ENCODE measurements at regions not wholly inside any gene's neighbourhood (a gene's known extent, or its start where the extent isn't known, plus 50 kb on each side); places are given as distances from the start of the nearest gene placed in this dataset.

- H3K4me2 ChIP-seq (ENCODE audit: low read depth, low read length): no peak overlapping the region
- H3K56ac ChIP-seq (ENCODE audit: extremely low read depth, insufficient read depth, low read length): no peak overlapping the region
- POLR2A ChIA-PET (ENCODE audit: unreplicated experiment): no interaction called here
- no peak overlapping the region for H2BK15ac ChIP-seq (ENCODE audit: low read depth, low read length)
- H3K79me1 ChIP-seq (ENCODE audit: low read depth in 1 of 2, low read length in 2 of 2): no peaks in the 10 kb centered on the region
- no peak overlapping the region for H2AFZ ChIP-seq (replicated peaks; ENCODE audit: low read length, poor library complexity)
- H3K9ac ChIP-seq (ENCODE audit: low read depth, low read length): no peak overlapping the region
- dilution Hi-C loops (cut with HindIII; ENCODE audit: low sequenced_read_pairs, unreplicated experiment) (no loop called here), in situ Hi-C loops (cut with MboI; ENCODE audit: low sequenced_read_pairs) (no loop called here), intact Hi-C loops (cut with micrococcal nuclease) (no loop called here)
- TF ChIP-seq RAD21 (IDR thresholded peaks at IDR 0.05; ENCODE audit: low read length) (no peak), MAFK (IDR thresholded peaks at IDR 0.05; ENCODE audit: low read depth, low read length) (no peak), MAZ (IDR thresholded peaks at IDR 0.05; ENCODE audit: borderline replicate concordance, low read depth, low read length) (no peak), CEBPB (IDR thresholded peaks at IDR 0.05; ENCODE audit: low read depth, low read length) (no peak), CTCF (conservative IDR thresholded peaks at IDR 0.05; ENCODE audit: low read depth, low read length) (no peak), NFE2L2 (IDR thresholded peaks at IDR 0.05; ENCODE audit: low read depth, low read length) (no peak), POLR2A (IDR thresholded peaks at IDR 0.05; ENCODE audit: low read depth, low read length) (no peak), BHLHE40 (IDR thresholded peaks at IDR 0.05; ENCODE audit: low read depth, low read length) (no peak), ELK1 (IDR thresholded peaks at IDR 0.05; ENCODE audit: borderline replicate concordance, low read depth, low read length) (no peak), CHD1 (IDR thresholded peaks at IDR 0.05; ENCODE audit: low read depth, low read length) (no peak), SMC3 (IDR thresholded peaks at IDR 0.05; ENCODE audit: low read depth, low read length) (no peak), RFX5 (IDR thresholded peaks at IDR 0.05; ENCODE audit: low read depth, low read length) (no peak), FOS (IDR thresholded peaks at IDR 0.05; ENCODE audit: low read depth, low read length) (no peak), MXI1 (IDR thresholded peaks at IDR 0.05; ENCODE audit: borderline replicate concordance, low read depth, low read length) (no peak), RCOR1 (IDR thresholded peaks at IDR 0.05; ENCODE audit: insufficient replicate concordance, low read length) (no peak), USF2 (IDR thresholded peaks at IDR 0.05; ENCODE audit: low read depth, low read length) (no peak)
- no peaks in the 10 kb centered on the region for H3K4me1 ChIP-seq (ENCODE audit: control insufficient read depth, insufficient read depth, low read length)
- WGBS, 2 experiments (ENCODE audit: extremely low coverage in 2 of 2, insufficient read length in 1 of 2): no CpG with 5 or more reads among the region's 4 CpGs
- H4K20me1 ChIP-seq (ENCODE audit: insufficient read depth, low read length): no peaks in the 10 kb centered on the region
- H3K4ac ChIP-seq (ENCODE audit: low read depth, low read length): no peak overlapping the region
- no peaks in the 10 kb centered on the region for H3K27me3 ChIP-seq (ENCODE audit: control insufficient read depth, insufficient read depth, low read length)
- H2AK5ac ChIP-seq (ENCODE audit: low read depth, low read length): no peak overlapping the region
- H3K9me1 ChIP-seq (ENCODE audit: insufficient read depth, low read length): no peaks in the 10 kb centered on the region
- no peak overlapping the region for H4K5ac ChIP-seq (ENCODE audit: low read depth, low read length)
- no peak for DNase-seq
- no peak for ATAC-seq (ENCODE audit: low read depth)
- no peak overlapping the region for H4K91ac ChIP-seq (ENCODE audit: insufficient read depth, low read depth, low read length)
- no peak overlapping the region for H2BK120ac ChIP-seq (ENCODE audit: low read depth, low read length)
- no peak overlapping the region for H2BK5ac ChIP-seq (ENCODE audit: low read depth, low read length, poor library complexity, severe bottlenecking)
- no peak overlapping the region for H2BK20ac ChIP-seq (ENCODE audit: low read depth, low read length)
- no peak overlapping the region for H4K8ac ChIP-seq (ENCODE audit: low read depth in 2 of 2, low read length in 2 of 2)
- H3K9me3 ChIP-seq (ENCODE audit: control insufficient read depth, insufficient read depth, low read length): no peaks in the 10 kb centered on the region
- H3K27ac ChIP-seq (ENCODE audit: insufficient read depth, low read length): no peak overlapping the region
- H3K23ac ChIP-seq (ENCODE audit: low read depth, low read length): no peak overlapping the region
- no TSS peak for BruUV-seq (replicated peaks)
- H2AK9ac ChIP-seq (replicated peaks; ENCODE audit: low read depth, low read length, poor library complexity): no peak overlapping the region
- H3K14ac ChIP-seq (replicated peaks; ENCODE audit: low read depth, low read length): no peak overlapping the region
- H3K36me3 ChIP-seq (ENCODE audit: control insufficient read depth, insufficient read depth, low read length): no peaks in the 10 kb centered on the region
- no peak overlapping the region for H3K4me3 ChIP-seq (ENCODE audit: insufficient read depth, low read depth, low read length)
- CTCF ChIA-PET: no interaction called here
- H3K18ac ChIP-seq (ENCODE audit: low read depth, low read length): no peak overlapping the region
Measured at GRCh38 chr4:64870558-64870957, 461.3 kb upstream of the TECRL start.

All from IMR-90 (cell line).